ENCODE measurements at regions not wholly inside any gene's neighbourhood (a gene's known extent, or its start where the extent isn't known, plus 50 kb on each side); places are given as distances from the start of the nearest gene placed in this dataset.

DNA sequence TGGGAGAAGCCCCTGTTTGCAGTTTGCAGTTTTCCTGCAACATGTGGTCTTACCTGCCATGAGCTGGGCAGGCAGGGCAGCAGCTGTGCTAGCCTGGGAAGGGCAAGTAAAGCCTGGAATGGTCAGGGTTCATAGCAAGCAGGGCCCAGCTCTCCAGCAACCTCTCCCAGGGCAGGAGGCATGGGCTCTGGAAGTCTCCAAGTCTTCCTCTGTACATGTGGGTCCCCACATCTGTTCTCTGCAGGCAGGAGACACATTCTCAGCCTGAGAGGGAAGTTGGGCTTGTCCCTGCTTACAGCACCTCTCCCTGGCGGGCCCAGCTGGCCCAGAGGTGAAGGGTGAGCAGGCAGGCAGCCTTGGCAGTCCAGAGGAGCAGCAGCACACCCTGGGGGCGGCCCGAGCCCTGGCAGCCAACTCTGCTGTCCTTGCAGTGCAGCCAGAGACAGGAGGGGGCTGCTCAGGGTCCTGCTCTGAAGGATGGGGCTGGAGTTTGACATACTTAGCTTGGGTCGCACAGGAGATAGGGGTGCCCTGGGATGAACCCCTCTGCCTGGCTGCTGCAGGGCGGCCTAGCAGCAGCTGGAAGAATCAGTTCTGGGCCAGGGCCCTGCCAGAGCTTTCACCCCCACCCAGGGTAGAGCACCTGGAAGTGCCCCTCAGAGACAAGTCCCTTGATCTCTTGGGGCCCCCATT is 176.0 kb downstream of the MRPL14 start:
- H3K9me3 ChIP-seq (ENCODE audit: control insufficient read depth, low read length) = no peaks in the 10 kb centered on the region
- no peak overlapping the region for H3K4me3 ChIP-seq (ENCODE audit: extremely low read depth, insufficient read depth, low read length, poor library complexity, severe bottlenecking)
- 36 to 53% methylated on average over 3 to 5 of the region's 5 CpGs for WGBS, 2 experiments (ENCODE audit: insufficient coverage in 2 of 2)
- H3K27ac ChIP-seq (ENCODE audit: low read depth, low read length, severe bottlenecking) = no peak overlapping the region
- H3K36me3 ChIP-seq (ENCODE audit: control insufficient read depth, insufficient read depth, low read length) = no peaks in the 10 kb centered on the region
- peaks cover 12% of the 10 kb centered on the region for H3K4me1 ChIP-seq (ENCODE audit: control insufficient read depth, insufficient read depth, low read length, poor library complexity, severe bottlenecking)

- Histone ChIP-seq H3K9me3 (ENCODE audit: control insufficient read depth, low read length) (peaks cover 5% of the 10 kb centered on the region), H3K36me3 (ENCODE audit: control insufficient read depth, insufficient read depth, low read length) (no peaks in the 10 kb centered on the region), H3K27ac (ENCODE audit: low read depth, low read length, severe bottlenecking) (no peak overlapping the region), H3K4me3 (ENCODE audit: extremely low read depth, insufficient read depth, low read length, poor library complexity, severe bottlenecking) (no peak overlapping the region), H3K4me1 (ENCODE audit: control insufficient read depth, insufficient read depth, low read length, poor library complexity, severe bottlenecking) (peaks cover 12% of the 10 kb centered on the region)
- WGBS, 2 experiments (ENCODE audit: insufficient coverage in 2 of 2) = 97 to 100% methylated on average over 2 to 3 of the region's 3 CpGs
Observed at GRCh38 chr6:43950731-43951062, 176.6 kb downstream of the MRPL14 start.

- Histone ChIP-seq H3K4me1 (ENCODE audit: control insufficient read depth, insufficient read depth, low read length, poor library complexity, severe bottlenecking) (peaks cover 12% of the 10 kb centered on the region), H3K4me3 (ENCODE audit: extremely low read depth, insufficient read depth, low read length, poor library complexity, severe bottlenecking) (no peak overlapping the region), H3K9me3 (ENCODE audit: control insufficient read depth, low read length) (peaks cover 11% of the 10 kb centered on the region), H3K27ac (ENCODE audit: low read depth, low read length, severe bottlenecking) (no peak overlapping the region), H3K36me3 (ENCODE audit: control insufficient read depth, insufficient read depth, low read length) (no peaks in the 10 kb centered on the region)
- 84 to 98% methylated on average over 9 to 10 of the region's 11 CpGs for WGBS, 2 experiments (ENCODE audit: insufficient coverage in 2 of 2)
Observed at GRCh38 chr6:43950051-43950605, 177.1 kb downstream of the MRPL14 start.

DNA sequence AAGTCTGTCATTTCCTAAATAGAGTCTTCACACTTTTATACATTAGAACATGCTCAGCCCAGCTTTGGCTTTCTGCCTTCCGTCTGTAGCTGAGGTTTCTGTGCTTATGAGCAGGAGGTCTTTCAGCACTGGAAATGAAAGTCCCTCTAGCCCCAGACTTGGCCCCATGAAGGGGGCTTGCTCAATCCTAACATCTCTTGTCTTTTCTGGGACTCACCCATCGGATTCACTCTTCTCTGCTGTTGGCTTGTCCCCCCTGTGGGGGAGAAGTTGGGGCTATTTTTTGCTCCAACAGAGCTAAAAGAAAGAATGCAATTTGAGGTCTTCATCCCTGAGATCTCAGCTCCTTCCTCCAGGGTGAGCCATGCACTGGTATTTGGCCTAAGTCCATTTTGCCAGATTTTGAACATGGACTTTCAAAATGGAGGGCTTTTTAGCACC is 177.7 kb downstream of the MRPL14 start:
- no peak overlapping the region for H3K27ac ChIP-seq (ENCODE audit: low read depth, low read length, severe bottlenecking)
- no peak overlapping the region for H3K4me3 ChIP-seq (ENCODE audit: extremely low read depth, insufficient read depth, low read length, poor library complexity, severe bottlenecking)
- no peaks in the 10 kb centered on the region for H3K36me3 ChIP-seq (ENCODE audit: control insufficient read depth, insufficient read depth, low read length)
- H3K4me1 ChIP-seq (ENCODE audit: control insufficient read depth, insufficient read depth, low read length, poor library complexity, severe bottlenecking) = peaks cover 12% of the 10 kb centered on the region
- H3K9me3 ChIP-seq (ENCODE audit: control insufficient read depth, low read length) = peaks cover 15% of the 10 kb centered on the region
- 100% methylated on average over 1 of the region's 2 CpGs for WGBS, 2 experiments (ENCODE audit: insufficient coverage in 2 of 2)

GRCh38 chr6:43948527-43949485 is 178.4 kb downstream of the MRPL14 start:
- Histone ChIP-seq H3K36me3 (ENCODE audit: control insufficient read depth, insufficient read depth, low read length) (no peaks in the 10 kb centered on the region), H3K4me3 (ENCODE audit: extremely low read depth, insufficient read depth, low read length, poor library complexity, severe bottlenecking) (no peak overlapping the region), H3K9me3 (ENCODE audit: control insufficient read depth, low read length) (peaks cover 15% of the 10 kb centered on the region), H3K4me1 (ENCODE audit: control insufficient read depth, insufficient read depth, low read length, poor library complexity, severe bottlenecking) (peaks cover 19% of the 10 kb centered on the region), H3K27ac (ENCODE audit: low read depth, low read length, severe bottlenecking) (no peak overlapping the region)
- WGBS, 2 experiments (ENCODE audit: insufficient coverage in 2 of 2) = 73 to 92% methylated on average over 4 of the region's 5 CpGs

DNA sequence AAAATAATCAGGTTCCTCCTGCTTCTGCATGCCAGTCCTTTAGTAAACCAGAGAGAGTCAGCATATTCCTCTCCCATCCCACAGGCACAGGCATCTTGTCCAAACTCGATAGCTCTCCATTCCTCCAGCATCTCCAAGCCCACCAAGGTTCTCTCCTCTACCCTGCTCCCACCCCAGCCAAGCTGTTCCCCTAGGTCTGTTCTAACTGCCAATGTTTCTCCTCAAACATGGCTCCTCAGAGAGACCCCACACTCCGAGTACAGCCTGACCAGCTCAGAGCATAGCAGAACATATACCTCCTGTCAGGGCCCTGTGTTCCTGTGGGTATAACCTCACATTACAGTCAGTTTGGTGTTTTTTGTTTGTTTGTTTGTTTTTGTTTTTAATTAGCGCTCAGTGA is 177.8 kb downstream of the VEGFA start:
- Histone ChIP-seq H3K4me1 (ENCODE audit: control insufficient read depth, insufficient read depth, low read length, poor library complexity, severe bottlenecking) (peaks cover 20% of the 10 kb centered on the region), H3K4me3 (ENCODE audit: extremely low read depth, insufficient read depth, low read length, poor library complexity, severe bottlenecking) (no peak overlapping the region), H3K9me3 (ENCODE audit: control insufficient read depth, low read length) (peaks cover 15% of the 10 kb centered on the region), H3K27ac (ENCODE audit: low read depth, low read length, severe bottlenecking) (no peak overlapping the region), H3K36me3 (ENCODE audit: control insufficient read depth, insufficient read depth, low read length) (no peaks in the 10 kb centered on the region)
- WGBS, 2 experiments (ENCODE audit: insufficient coverage in 2 of 2) = 86 to 100% methylated on average over 1 of the region's 3 CpGs

- 93 to 94% methylated on average over 3 to 4 of the region's 4 CpGs for WGBS, 2 experiments (ENCODE audit: insufficient coverage in 2 of 2)
- H3K27ac ChIP-seq (ENCODE audit: low read depth, low read length, severe bottlenecking) = no peak overlapping the region
- H3K9me3 ChIP-seq (ENCODE audit: control insufficient read depth, low read length) = peaks cover 15% of the 10 kb centered on the region
- H3K4me1 ChIP-seq (ENCODE audit: control insufficient read depth, insufficient read depth, low read length, poor library complexity, severe bottlenecking) = peaks cover 23% of the 10 kb centered on the region
- no peak overlapping the region for H3K4me3 ChIP-seq (ENCODE audit: extremely low read depth, insufficient read depth, low read length, poor library complexity, severe bottlenecking)
- no peaks in the 10 kb centered on the region for H3K36me3 ChIP-seq (ENCODE audit: control insufficient read depth, insufficient read depth, low read length)
Observed at GRCh38 chr6:43946641-43947363, 176.8 kb downstream of the VEGFA start.

DNA sequence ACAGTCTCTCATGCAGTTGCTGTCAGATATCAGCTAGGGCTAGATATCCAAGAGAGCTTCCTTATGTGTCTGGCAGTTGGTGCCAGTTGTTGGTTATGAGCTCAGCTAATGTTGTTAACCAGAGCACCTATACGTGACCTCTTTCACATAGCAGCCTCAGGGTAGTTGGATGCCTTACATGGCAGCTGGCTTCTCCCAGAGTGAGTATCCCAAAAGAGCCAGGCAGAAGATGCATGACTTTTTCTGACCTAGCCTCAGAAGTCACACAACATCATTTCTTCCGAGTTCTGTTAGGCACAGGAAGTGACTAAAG is 175.7 kb downstream of the VEGFA start:
- Histone ChIP-seq H3K9me3 (ENCODE audit: control insufficient read depth, low read length) (peaks cover 15% of the 10 kb centered on the region), H3K4me3 (ENCODE audit: extremely low read depth, insufficient read depth, low read length, poor library complexity, severe bottlenecking) (no peak overlapping the region), H3K36me3 (ENCODE audit: control insufficient read depth, insufficient read depth, low read length) (no peaks in the 10 kb centered on the region), H3K27ac (ENCODE audit: low read depth, low read length, severe bottlenecking) (no peak overlapping the region), H3K4me1 (ENCODE audit: control insufficient read depth, insufficient read depth, low read length, poor library complexity, severe bottlenecking) (peaks cover 19% of the 10 kb centered on the region)
- 88 to 100% methylated on average over 1 of the region's 2 CpGs for WGBS, 2 experiments (ENCODE audit: insufficient coverage in 2 of 2)

GRCh38 chr6:43944908-43945767 is 175.1 kb downstream of the VEGFA start:
- H3K4me3 ChIP-seq (ENCODE audit: extremely low read depth, insufficient read depth, low read length, poor library complexity, severe bottlenecking) = no peak overlapping the region
- WGBS, 2 experiments (ENCODE audit: insufficient coverage in 2 of 2) = 86 to 88% methylated on average over 1 of the region's 2 CpGs
- H3K9me3 ChIP-seq (ENCODE audit: control insufficient read depth, low read length) = peaks cover 15% of the 10 kb centered on the region
- no peak overlapping the region for H3K27ac ChIP-seq (ENCODE audit: low read depth, low read length, severe bottlenecking)
- peaks cover 19% of the 10 kb centered on the region for H3K4me1 ChIP-seq (ENCODE audit: control insufficient read depth, insufficient read depth, low read length, poor library complexity, severe bottlenecking)
- H3K36me3 ChIP-seq (ENCODE audit: control insufficient read depth, insufficient read depth, low read length) = no peaks in the 10 kb centered on the region

DNA sequence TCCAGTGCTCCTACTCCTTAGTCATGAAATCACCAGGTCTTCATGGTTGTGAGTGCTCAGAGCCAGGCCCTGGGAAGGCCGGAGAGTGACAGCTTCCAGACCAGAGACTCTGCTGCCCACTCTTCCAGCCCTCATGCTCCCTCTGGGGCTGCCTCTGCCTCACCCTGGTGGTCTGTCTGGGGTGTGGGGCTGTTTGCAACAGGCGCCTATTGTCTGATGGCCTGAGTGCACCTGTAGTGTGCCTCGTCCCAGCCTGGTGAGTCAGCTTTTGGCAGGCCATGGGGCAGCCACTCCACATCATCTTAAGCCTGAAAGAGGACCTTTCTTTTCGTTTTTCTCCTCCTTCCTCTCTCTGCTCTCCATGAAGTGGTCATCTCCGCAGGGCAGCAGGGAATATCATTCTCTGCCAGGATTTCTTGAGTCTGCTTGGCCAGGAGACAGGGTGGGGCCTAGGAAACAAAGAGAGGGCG is 173.8 kb downstream of the VEGFA start:
- H3K4me1 ChIP-seq (ENCODE audit: control insufficient read depth, insufficient read depth, low read length, poor library complexity, severe bottlenecking) = peaks cover 15% of the 10 kb centered on the region
- no peak overlapping the region for H3K4me3 ChIP-seq (ENCODE audit: extremely low read depth, insufficient read depth, low read length, poor library complexity, severe bottlenecking)
- H3K27ac ChIP-seq (ENCODE audit: low read depth, low read length, severe bottlenecking) = no peak overlapping the region
- H3K9me3 ChIP-seq (ENCODE audit: control insufficient read depth, low read length) = peaks cover 15% of the 10 kb centered on the region
- 75 to 80% methylated on average over 2 to 4 of the region's 6 CpGs for WGBS, 2 experiments (ENCODE audit: insufficient coverage in 2 of 2)
- no peaks in the 10 kb centered on the region for H3K36me3 ChIP-seq (ENCODE audit: control insufficient read depth, insufficient read depth, low read length)

Measured in mesodermal cell (in vitro differentiated cells).